Activated naive CD4-positive, alpha-beta T cell treated with anti-CD3 and anti-CD28 coated beads, Interleukin-2, amount 50 U/mL, for 72 hours (primary cell): ENCODE measurements at regions not wholly inside any gene's neighbourhood (a gene's known extent, or its start where the extent isn't known, plus 50 kb on each side); places are given as distances from the start of the nearest gene placed in this dataset.

Source experiments
- ATAC-seq, 2 donors: fragments of 150-1000 bp; cut with Tn5 transposase; 2 replicates each; pipeline ENCODE4 v1.10.0; 2021; ENCODE audit warnings: mild to moderate bottlenecking in 2 of 2, moderate library complexity in 2 of 2
- DNase-seq, 2 donors: peaks; one replicate each; pipeline ENCODE4 v3.0.0; 2021 to 2022; ENCODE audit warnings: low spot score in 2 of 2
- H3K27ac Mint-ChIP-seq, 2 donors: one replicate each; pipeline ENCODE4 v1.8.0; 2022; ENCODE audit warnings: mild to moderate bottlenecking in 2 of 2, mixed read lengths in 2 of 2
- H3K36me3 Mint-ChIP-seq, 2 donors: one replicate each; pipeline ENCODE4 v1.8.0; 2022; ENCODE audit warnings: mixed read lengths in 2 of 2
- H3K9me3 Mint-ChIP-seq, 2 donors: one replicate each; pipeline ENCODE4 v1.8.0; 2022; ENCODE audit warnings: mixed read lengths in 2 of 2

GRCh38 chr21:29228306-29228705 lies 70.4 kb upstream of the BACH1 start:
- DNase-seq (no peak), ATAC-seq (no peak)
- peaks cover 0 to 4% of the 10 kb centered on the region in 2 donors for H3K9me3 Mint-ChIP-seq
- H3K27ac Mint-ChIP-seq = no peak overlapping the region
- peaks cover 0 to 5% of the 10 kb centered on the region in 2 donors for H3K36me3 Mint-ChIP-seq

- DNase-seq (no peak), ATAC-seq (no peak)
- peak overlapping the region in 1 of 2 donors; percentile 83 for H3K27ac Mint-ChIP-seq
- H3K9me3 Mint-ChIP-seq = no peaks in the 10 kb centered on the region
- H3K36me3 Mint-ChIP-seq = peaks cover 0 to 5% of the 10 kb centered on the region in 2 donors
Measured at GRCh38 chr21:29230551-29231261, 68.0 kb upstream of the BACH1 start.

- peak overlapping the region in 1 of 2 donors; percentile 83 for H3K27ac Mint-ChIP-seq
- H3K9me3 Mint-ChIP-seq = no peaks in the 10 kb centered on the region
- peak in 1 of 2 donors; percentile 39 for ATAC-seq
- no peak for DNase-seq
- H3K36me3 Mint-ChIP-seq = no peaks in the 10 kb centered on the region
Measured at GRCh38 chr21:29231756-29232529, 66.8 kb upstream of the BACH1 start.

- Mint-ChIP-seq H3K36me3 (no peaks in the 10 kb centered on the region), H3K27ac (peak overlapping the region; percentile 83 to 92), H3K9me3 (no peaks in the 10 kb centered on the region)
- DNase-seq (no peak), ATAC-seq (no peak)
Measured at GRCh38 chr21:29232530-29233255, 66.0 kb upstream of the BACH1 start.

- no peaks in the 10 kb centered on the region for H3K9me3 Mint-ChIP-seq
- no peak for ATAC-seq
- no peak for DNase-seq
- peak overlapping the region; percentile 83 to 92 for H3K27ac Mint-ChIP-seq
- no peaks in the 10 kb centered on the region for H3K36me3 Mint-ChIP-seq
Measured at GRCh38 chr21:29233256-29233546, 65.5 kb upstream of the BACH1 start.

GRCh38 chr21:29233611-29234540 lies 64.8 kb upstream of the BACH1 start:
- Mint-ChIP-seq H3K9me3 (no peaks in the 10 kb centered on the region), H3K36me3 (no peaks in the 10 kb centered on the region), H3K27ac (peak overlapping the region; percentile 83 to 92)
- peak; percentile 91 to 94 for ATAC-seq
- DNase-seq = peak in 1 of 2 donors; percentile 48

- ATAC-seq (no peak), DNase-seq (no peak)
- Mint-ChIP-seq H3K9me3 (no peaks in the 10 kb centered on the region), H3K36me3 (no peaks in the 10 kb centered on the region), H3K27ac (no peak overlapping the region)
Measured at GRCh38 chr21:29235714-29236197, 63.0 kb upstream of the BACH1 start.

GRCh38 chr21:29236201-29236600 lies 62.5 kb upstream of the BACH1 start:
- DNase-seq (no peak), ATAC-seq (no peak)
- H3K9me3 Mint-ChIP-seq = no peaks in the 10 kb centered on the region
- no peaks in the 10 kb centered on the region for H3K36me3 Mint-ChIP-seq
- H3K27ac Mint-ChIP-seq = no peak overlapping the region

- H3K36me3 Mint-ChIP-seq = no peaks in the 10 kb centered on the region
- DNase-seq (no peak), ATAC-seq (no peak)
- no peak overlapping the region for H3K27ac Mint-ChIP-seq
- H3K9me3 Mint-ChIP-seq = no peaks in the 10 kb centered on the region
Measured at GRCh38 chr21:29237110-29238052, 61.3 kb upstream of the BACH1 start.

GRCh38 chr21:29238053-29238966 lies 60.4 kb upstream of the BACH1 start:
- Mint-ChIP-seq H3K9me3 (no peaks in the 10 kb centered on the region), H3K36me3 (peaks cover 0 to 1% of the 10 kb centered on the region in 2 donors), H3K27ac (no peak overlapping the region)
- DNase-seq (no peak), ATAC-seq (no peak)

- ATAC-seq (no peak), DNase-seq (no peak)
- Mint-ChIP-seq H3K9me3 (no peaks in the 10 kb centered on the region), H3K27ac (no peak overlapping the region), H3K36me3 (peaks cover 0 to 7% of the 10 kb centered on the region in 2 donors)
Measured at GRCh38 chr21:29238967-29239290, 59.8 kb upstream of the BACH1 start.

- Mint-ChIP-seq H3K9me3 (no peaks in the 10 kb centered on the region), H3K36me3 (peaks cover 0 to 8% of the 10 kb centered on the region in 2 donors), H3K27ac (no peak overlapping the region)
- ATAC-seq = no peak
- no peak for DNase-seq
Measured at GRCh38 chr21:29240136-29240535, 58.6 kb upstream of the BACH1 start.

GRCh38 chr21:29242201-29242600 lies 56.5 kb upstream of the BACH1 start:
- no peaks in the 10 kb centered on the region for H3K9me3 Mint-ChIP-seq
- no peak overlapping the region for H3K27ac Mint-ChIP-seq
- DNase-seq = no peak
- ATAC-seq = no peak
- H3K36me3 Mint-ChIP-seq = peaks cover 0 to 8% of the 10 kb centered on the region in 2 donors

- H3K27ac Mint-ChIP-seq = no peak overlapping the region
- peaks cover 0 to 8% of the 10 kb centered on the region in 2 donors for H3K36me3 Mint-ChIP-seq
- H3K9me3 Mint-ChIP-seq = no peaks in the 10 kb centered on the region
- DNase-seq = no peak
- ATAC-seq = no peak
Measured at GRCh38 chr21:29243188-29243587, 55.5 kb upstream of the BACH1 start.
